Esophagus squamous epithelium (tissue), 4 donors: ENCODE measurements at regions not wholly inside any gene's neighbourhood (a gene's known extent, or its start where the extent isn't known, plus 50 kb on each side); places are given as distances from the start of the nearest gene placed in this dataset.

Experiments used
- CTCF ChIP-seq, 6 experiments: fragments of 450-650 bp in 4 of 6; fragments of 200-600 bp in 2 of 6; sonication (generic) in 2 of 6; IDR thresholded peaks; one replicate each; pipeline ENCODE4 v1.5.1; 2016 to 2019; ENCODE audit warnings: antibody characterized with exemption in 6 of 6, mild to moderate bottlenecking in 4 of 6, moderate library complexity in 4 of 6
- POLR2A ChIP-seq, 4 donors: fragments of 450-650 bp; IDR thresholded peaks; one replicate each; pipeline ENCODE4 v1.6.1; 2017; ENCODE audit warnings: antibody characterized with exemption in 4 of 4, mild to moderate bottlenecking in 4 of 4, moderate library complexity in 3 of 4

- TF ChIP-seq CTCF (IDR thresholded peaks at IDR 0.05), result no peak
- no peak for TF ChIP-seq POLR2A (IDR thresholded peaks at IDR 0.05)
These were observed 409.7 kb downstream of the GLUD2 start for GRCh38 chrX:121457096-121457495.
